SU-DHL-6 (cell line): ENCODE measurements at regions not wholly inside any gene's neighbourhood (a gene's known extent, or its start where the extent isn't known, plus 50 kb on each side); places are given as distances from the start of the nearest gene placed in this dataset.
"Not testable (repeated sequence)": the region's sequence is repeated elsewhere in the genome, so short reads cannot be mapped to it uniquely, and the experiment has no call there.

Source experiments
- H2AFZ ChIP-seq: fragments of 200-600 bp; sonication (generic); 2 replicates; pipeline ENCODE4 v1.6.1; 2014; ENCODE audit warnings: low read depth, mild to moderate bottlenecking, moderate library complexity, mixed read lengths, antibody characterized with exemption, low read length; ENCODE audit not compliant: severe bottlenecking
- H3F3A ChIP-seq: fragments of 200-600 bp; shearing (Covaris generic); 2 replicates; pipeline ENCODE4 v1.6.0; 2016; ENCODE audit warnings: antibody characterized with exemption, mild to moderate bottlenecking; ENCODE audit not compliant: insufficient read depth
- H3K27ac ChIP-seq: fragments of 200-600 bp; sonication (generic); 2 replicates; pipeline ENCODE4 v1.5.1; 2016; ENCODE audit warnings: low read depth, mild to moderate bottlenecking, low read length, moderate library complexity, mixed read lengths
- H3K27me3 ChIP-seq: fragments of 200-600 bp; sonication (generic), shearing (Covaris generic); 2 replicates; pipeline ENCODE4 v1.6.0; 2014; ENCODE audit warnings: mild to moderate bottlenecking, low read length
- H3K36me3 ChIP-seq: fragments of 200-600 bp; sonication (generic); 2 replicates; pipeline ENCODE4 v1.6.1; 2014; ENCODE audit warnings: mild to moderate bottlenecking, low read length, mixed read lengths
- H3K4me2 ChIP-seq: fragments of 300-600, 200-600 bp; shearing (Covaris generic), sonication (generic); 2 replicates; pipeline ENCODE4 v1.6.0; 2014; ENCODE audit warnings: low read length, low read depth, mild to moderate bottlenecking; ENCODE audit not compliant: poor library complexity, severe bottlenecking
- H3K4me3 ChIP-seq: fragments of 200-600 bp; sonication (generic); 2 replicates; pipeline ENCODE4 v1.5.1; 2014; ENCODE audit warnings: antibody characterized with exemption, low read length, mild to moderate bottlenecking, mixed read lengths; ENCODE audit not compliant: insufficient read depth, poor library complexity, severe bottlenecking
- H3K79me2 ChIP-seq: fragments of 200-600 bp; sonication (generic); 2 replicates; pipeline ENCODE4 v1.6.1; 2014; ENCODE audit warnings: mild to moderate bottlenecking, low read length, moderate library complexity; ENCODE audit not compliant: insufficient read depth
- H3K9ac ChIP-seq: fragments of 200-600 bp; sonication (generic); 2 replicates; pipeline ENCODE4 v1.7.0; 2014; ENCODE audit warnings: mild to moderate bottlenecking, low read length
- H3K9me2 ChIP-seq: fragments of 200-600 bp; sonication (generic); replicated peaks from 2 replicates; pipeline ENCODE4 v1.6.1; 2014; ENCODE audit warnings: low read length; ENCODE audit not compliant: insufficient read depth
- H3K9me3 ChIP-seq: fragments of 200-600 bp; sonication (generic); 2 replicates; pipeline ENCODE4 v1.6.1; 2014; ENCODE audit warnings: low read length, mixed read lengths; ENCODE audit not compliant: insufficient read depth
- H4K20me1 ChIP-seq: fragments of 200-600 bp; sonication (generic); 2 replicates; pipeline ENCODE4 v1.6.1; 2014; ENCODE audit warnings: low read depth, mild to moderate bottlenecking, antibody characterized with exemption, low read length, moderate library complexity, mixed read lengths
- CTCF ChIP-seq: fragments of 200-600 bp; sonication (generic); IDR thresholded peaks from one replicate; pipeline ENCODE4 v1.5.1; 2017; ENCODE audit warnings: antibody characterized with exemption, mild to moderate bottlenecking, low read length, moderate library complexity; ENCODE audit not compliant: insufficient read depth, poor library complexity, severe bottlenecking
- EZH2phosphoT487 ChIP-seq: fragments of 200-600 bp; sonication (generic), shearing (Covaris generic); conservative IDR thresholded peaks from 2 replicates; pipeline ENCODE4 v1.6.1; 2018; ENCODE audit warnings: mild to moderate bottlenecking, antibody characterized with exemption, low read length, moderate library complexity, mixed read lengths

DNA sequence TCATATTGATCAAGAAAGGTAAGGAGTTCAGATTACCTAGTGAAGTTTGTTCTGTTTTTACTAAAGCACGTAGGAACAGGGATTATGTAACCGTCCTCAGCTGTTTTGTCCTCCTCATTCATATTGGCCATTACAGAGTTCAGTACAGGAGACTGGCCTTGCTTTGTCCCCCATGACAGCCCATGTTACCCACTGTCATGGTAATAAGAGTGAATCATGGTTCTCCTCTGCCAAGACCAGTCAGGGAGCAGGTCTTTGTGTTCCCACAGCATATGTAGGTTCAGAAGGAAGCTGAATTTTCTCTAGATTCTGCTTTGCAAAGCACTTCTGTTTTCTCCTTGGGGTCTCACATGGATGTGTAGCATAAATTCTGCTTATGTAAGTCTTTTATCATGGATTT lies 106.2 kb upstream of the GPR141 start:
- H3K9ac ChIP-seq = no peak overlapping the region
- no peaks in the 10 kb centered on the region for H3K36me3 ChIP-seq
- H4K20me1 ChIP-seq = no peaks in the 10 kb centered on the region
- H3K9me3 ChIP-seq = no peaks in the 10 kb centered on the region
- no peak overlapping the region for H3K4me2 ChIP-seq
- H3K27ac ChIP-seq = no peak overlapping the region
- H3K27me3 ChIP-seq = no peaks in the 10 kb centered on the region; the same call in 1 of the 2 replicates
- no peak overlapping the region for H3K4me3 ChIP-seq
- no peak for TF ChIP-seq CTCF
- TF ChIP-seq EZH2phosphoT487 = no peak
- H3F3A ChIP-seq = no peaks in the 10 kb centered on the region
- no peaks in the 10 kb centered on the region for H3K79me2 ChIP-seq
- no peak overlapping the region for H2AFZ ChIP-seq
- H3K9me2 ChIP-seq = no peaks in the 10 kb centered on the region

DNA sequence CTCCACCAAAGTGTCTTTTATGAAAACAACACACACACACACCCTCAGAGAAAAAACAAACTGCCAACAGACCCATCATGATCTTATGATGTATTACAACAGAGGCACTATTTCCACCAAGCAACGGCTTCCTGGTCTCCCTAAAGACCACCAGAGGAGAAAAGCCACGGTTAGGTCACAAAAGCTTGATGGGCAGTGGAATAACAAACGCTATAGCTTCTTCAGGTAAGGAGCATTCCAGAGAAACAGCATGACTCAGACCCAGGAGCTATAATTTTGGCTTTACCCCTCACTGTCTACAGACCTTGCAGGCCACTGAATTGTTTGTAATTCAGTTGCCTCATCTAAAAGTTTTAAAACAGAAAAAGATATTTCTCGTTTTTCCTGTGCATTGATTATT lies 105.7 kb upstream of the GPR141 start:
- Histone ChIP-seq H3K9me3 (no peaks in the 10 kb centered on the region), H3K27ac (no peak overlapping the region), H3F3A (no peaks in the 10 kb centered on the region), H3K79me2 (no peaks in the 10 kb centered on the region), H2AFZ (no peak overlapping the region), H3K36me3 (no peaks in the 10 kb centered on the region), H3K9me2 (no peaks in the 10 kb centered on the region), H3K4me3 (no peak overlapping the region), H4K20me1 (no peaks in the 10 kb centered on the region), H3K4me2 (no peak overlapping the region), H3K9ac (no peak overlapping the region), H3K27me3 (no peaks in the 10 kb centered on the region; the same call in 1 of the 2 replicates)
- TF ChIP-seq EZH2phosphoT487 (no peak), CTCF (no peak)

- H4K20me1 ChIP-seq = no peaks in the 10 kb centered on the region
- H3K9me2 ChIP-seq = no peaks in the 10 kb centered on the region
- no peak overlapping the region for H3K27ac ChIP-seq
- no peak overlapping the region for H2AFZ ChIP-seq
- TF ChIP-seq CTCF (no peak), EZH2phosphoT487 (no peak)
- H3K79me2 ChIP-seq = no peaks in the 10 kb centered on the region
- H3F3A ChIP-seq = no peaks in the 10 kb centered on the region
- H3K9ac ChIP-seq = no peak overlapping the region
- no peaks in the 10 kb centered on the region; the same call in 1 of the 2 replicates for H3K27me3 ChIP-seq
- H3K4me2 ChIP-seq = no peak overlapping the region
- H3K4me3 ChIP-seq = no peak overlapping the region
- H3K36me3 ChIP-seq = no peaks in the 10 kb centered on the region
- no peaks in the 10 kb centered on the region for H3K9me3 ChIP-seq
Measured at GRCh38 chr7:37578350-37578749, 105.2 kb upstream of the GPR141 start.

DNA sequence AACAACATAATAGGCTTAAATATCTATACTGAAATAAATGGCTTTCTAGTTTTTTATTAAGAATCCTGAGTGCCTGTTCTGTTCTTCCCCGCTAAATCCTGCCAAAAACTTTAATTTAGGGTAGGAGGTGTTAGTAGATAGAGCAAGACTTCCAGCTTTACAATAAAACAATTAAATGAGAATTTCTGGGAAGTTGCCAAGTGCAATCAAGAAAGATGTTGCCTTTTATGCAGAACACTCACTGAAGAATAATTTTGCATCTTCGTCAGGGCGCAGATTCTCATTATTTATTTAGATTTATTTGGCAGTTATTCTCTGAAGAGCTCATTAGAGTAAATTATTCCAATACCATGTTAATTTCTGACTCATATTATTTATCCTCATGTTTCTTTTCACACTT lies 103.2 kb upstream of the GPR141 start:
- H3K9ac ChIP-seq = no peak overlapping the region
- H3K36me3 ChIP-seq = no peaks in the 10 kb centered on the region
- no peak overlapping the region for H3K4me2 ChIP-seq
- no peaks in the 10 kb centered on the region for H3K9me2 ChIP-seq
- TF ChIP-seq CTCF (no peak), EZH2phosphoT487 (no peak)
- H3K4me3 ChIP-seq = no peak overlapping the region
- H3K9me3 ChIP-seq = no peaks in the 10 kb centered on the region
- H3K79me2 ChIP-seq = no peaks in the 10 kb centered on the region
- H3K27ac ChIP-seq = no peak overlapping the region
- H4K20me1 ChIP-seq = no peaks in the 10 kb centered on the region
- no peaks in the 10 kb centered on the region for H3K27me3 ChIP-seq
- H2AFZ ChIP-seq = no peak overlapping the region
- no peaks in the 10 kb centered on the region for H3F3A ChIP-seq

DNA sequence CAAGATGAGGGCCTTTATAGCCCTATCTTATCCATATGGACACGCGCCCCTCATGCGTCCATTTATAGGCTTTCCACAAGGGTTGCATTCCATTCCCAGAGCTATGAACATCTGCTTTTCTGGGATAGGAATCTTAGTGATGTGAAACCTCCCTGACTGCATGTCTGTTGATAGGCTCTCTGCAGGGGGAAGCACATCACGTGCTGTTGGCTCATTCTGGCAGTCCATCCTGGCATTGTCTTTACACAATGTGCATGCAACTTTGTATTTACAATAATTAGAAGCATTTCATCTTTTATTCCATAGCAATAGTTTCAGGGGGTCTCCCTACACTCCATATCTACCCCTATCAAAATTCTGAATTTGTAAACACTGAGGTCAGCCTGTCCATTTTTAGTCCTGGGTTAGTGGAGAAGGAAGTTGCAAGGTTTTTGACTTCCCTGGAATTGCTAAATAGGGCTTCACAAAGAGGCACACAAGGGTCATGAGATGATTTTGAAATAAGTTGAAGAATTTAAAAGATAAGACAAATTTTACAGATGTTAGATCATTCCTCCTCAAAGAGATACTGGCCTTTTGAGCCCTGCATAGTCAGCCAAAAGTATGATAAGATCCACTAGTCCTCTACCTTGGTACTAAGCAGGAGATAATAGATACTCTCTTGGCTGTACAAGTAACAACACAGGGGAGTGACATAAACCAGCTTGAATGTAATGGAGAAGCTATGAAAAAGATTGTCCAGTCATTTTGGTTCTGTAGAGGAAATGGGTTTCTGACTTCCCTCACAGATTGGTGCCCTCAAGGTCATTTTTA lies 98.7 kb upstream of the GPR141 start:
- H3K27ac ChIP-seq, H3K36me3 ChIP-seq, H3K27me3 ChIP-seq, H3F3A ChIP-seq, H2AFZ ChIP-seq, H4K20me1 ChIP-seq, H3K79me2 ChIP-seq, H3K9me2 ChIP-seq, H3K9ac ChIP-seq, H3K9me3 ChIP-seq, H3K4me3 ChIP-seq, H3K4me2 ChIP-seq: not testable (repeated sequence)
